Bronchial epithelial cell (primary cell): ENCODE measurements at regions not wholly inside any gene's neighbourhood (a gene's known extent, or its start where the extent isn't known, plus 50 kb on each side); places are given as distances from the start of the nearest gene placed in this dataset.

Source experiments
- DNase-seq: peaks from one replicate; pipeline ENCODE4 v3.0.0-alpha.2; 2010; ENCODE audit warnings: low read depth
- FAIRE-seq: peaks from 2 replicates; lab custom pipeline; 2011; peaks lifted over from hg19 to GRCh38; lab: Jason Lieb, UNC
- H3K27me3 ChIP-seq: 2 replicates; pipeline ENCODE4 v1.5.1; 2011; ENCODE audit warnings: low read length; ENCODE audit not compliant: control insufficient read depth, insufficient read depth
- H3K36me3 ChIP-seq: 2 replicates; pipeline ENCODE4 v1.5.1; 2011; ENCODE audit warnings: low read length; ENCODE audit not compliant: control insufficient read depth, insufficient read depth
- H3K4me3 ChIP-seq: 2 replicates; pipeline ENCODE4 v1.5.1; 2011; ENCODE audit warnings: mild to moderate bottlenecking, low read depth, low read length, control low read depth
- CTCF ChIP-seq: IDR thresholded peaks from 2 replicates; pipeline ENCODE4 v1.5.1; 2011; ENCODE audit warnings: mild to moderate bottlenecking, moderate library complexity, low read length, control low read depth, inconsistent platforms; ENCODE audit not compliant: insufficient read depth, severe bottlenecking

- H3K27me3 ChIP-seq, result no peaks in the 10 kb centered on the region
- no peak overlapping the region for H3K4me3 ChIP-seq
- no peaks in the 10 kb centered on the region for H3K36me3 ChIP-seq
- no peak for FAIRE-seq
- no peak for DNase-seq
- TF ChIP-seq CTCF, result no peak
Observed at GRCh38 chr12:113740699-113741098, 225.4 kb downstream of the RBM19 start.

GRCh38 chr12:113735131-113735530 lies 231.0 kb downstream of the RBM19 start:
- H3K27me3 ChIP-seq, result no peaks in the 10 kb centered on the region
- TF ChIP-seq CTCF, result no peak
- FAIRE-seq, result no peak
- DNase-seq, result no peak
- H3K4me3 ChIP-seq, result no peak overlapping the region
- no peaks in the 10 kb centered on the region for H3K36me3 ChIP-seq

- no peak for TF ChIP-seq CTCF
- no peak for DNase-seq
- FAIRE-seq, result no peak
- Histone ChIP-seq H3K4me3 (no peak overlapping the region), H3K27me3 (no peaks in the 10 kb centered on the region), H3K36me3 (no peaks in the 10 kb centered on the region)
Observed at GRCh38 chr12:113734503-113734902, 231.6 kb downstream of the RBM19 start.

- H3K27me3 ChIP-seq, result no peaks in the 10 kb centered on the region
- DNase-seq, result no peak
Observed at GRCh38 chr12:113732916-113733315, 233.2 kb downstream of the RBM19 start.

GRCh38 chr12:113727651-113728061 lies 238.5 kb downstream of the RBM19 start:
- Histone ChIP-seq H3K36me3 (no peaks in the 10 kb centered on the region), H3K4me3 (no peak overlapping the region), H3K27me3 (no peaks in the 10 kb centered on the region)
- FAIRE-seq (peak; percentile 50), DNase-seq (peak; percentile 31)
- no peak for TF ChIP-seq CTCF

More at GRCh38 chr12:113732916-113733315, 233.2 kb downstream of the RBM19 start:
- no peaks in the 10 kb centered on the region for H3K36me3 ChIP-seq
- no peak overlapping the region for H3K4me3 ChIP-seq
- no peak for FAIRE-seq
- no peak for TF ChIP-seq CTCF

- no peak overlapping the region for H3K4me3 ChIP-seq
- no peak for TF ChIP-seq CTCF
- DNase-seq (no peak), FAIRE-seq (no peak)
- no peaks in the 10 kb centered on the region for H3K36me3 ChIP-seq
- H3K27me3 ChIP-seq, result no peaks in the 10 kb centered on the region
Observed at GRCh38 chr12:113726254-113726819, 239.8 kb downstream of the RBM19 start.
